H1 (cell line): ENCODE measurements at regions not wholly inside any gene's neighbourhood (a gene's known extent, or its start where the extent isn't known, plus 50 kb on each side); places are given as distances from the start of the nearest gene placed in this dataset.

Source experiments
- CTCF ChIA-PET: fragments of 300-600 bp; sonication (Branson Sonifier 250); formaldehyde crosslinking; loops from one replicate; lab custom pipeline; 2021; ENCODE audit not compliant: partially characterized antibody; lab: Charles Lee
- POLR2A ChIA-PET: fragments of 300-600 bp; sonication (Branson Sonifier 250); formaldehyde crosslinking; loops from one replicate; lab custom pipeline; 2021; ENCODE audit warnings: inconsistent platforms; ENCODE audit not compliant: partially characterized antibody; lab: Charles Lee
- DNase-seq, 2 experiments: peaks; one replicate each; pipeline versions ENCODE4 v3.0.0 to v3.0.0-alpha.2; 2010 to 2022; ENCODE audit warnings: low spot score in 2 of 2, low read depth in 1 of 2, mixed read lengths in 1 of 2
- FAIRE-seq: peaks from 2 replicates; lab custom pipeline; 2011; peaks lifted over from hg19 to GRCh38; lab: Jason Lieb, UNC
- H2AFZ ChIP-seq: 2 replicates; pipeline ENCODE4 v1.8.1; 2012; ENCODE audit warnings: low read length, inconsistent platforms
- H2AK5ac ChIP-seq: 2 replicates; pipeline ENCODE4 v1.6.1; 2013; ENCODE audit warnings: low read depth, low read length
- H2BK120ac ChIP-seq: replicated peaks from 2 replicates; pipeline ENCODE3; 2013; ENCODE audit warnings: low read depth, low read length, inconsistent platforms
- H2BK12ac ChIP-seq: 2 replicates; pipeline ENCODE4 v1.6.1; 2013; ENCODE audit warnings: low read depth, low read length
- H2BK15ac ChIP-seq: 2 replicates; pipeline ENCODE4 v1.6.1; 2013; ENCODE audit warnings: low read length
- H2BK20ac ChIP-seq: 2 replicates; pipeline ENCODE4 v1.6.1; 2013; ENCODE audit warnings: low read length
- H2BK5ac ChIP-seq: 2 replicates; pipeline ENCODE4 v1.6.1; 2013; ENCODE audit warnings: low read depth, low read length
- H3K14ac ChIP-seq: 2 replicates; pipeline ENCODE4 v1.6.1; 2013; ENCODE audit warnings: inconsistent platforms; ENCODE audit not compliant: insufficient read length
- H3K18ac ChIP-seq: 2 replicates; pipeline ENCODE4 v1.6.1; 2013; ENCODE audit warnings: low read length; ENCODE audit errors: extremely low read depth
- H3K23ac ChIP-seq: 2 replicates; pipeline ENCODE4 v1.6.1; 2013; ENCODE audit warnings: inconsistent platforms; ENCODE audit not compliant: insufficient read length
- H3K23me2 ChIP-seq: 2 replicates; pipeline ENCODE4 v1.6.1; 2013; ENCODE audit warnings: low read depth, low read length
- H3K27ac ChIP-seq: 2 replicates; pipeline ENCODE4 v1.6.1; 2011; ENCODE audit warnings: low read depth, low read length, inconsistent platforms
- H3K27me3 ChIP-seq, 4 experiments: replicated peaks in 1 of 4; 1 replicate in 1 of 4; 2 replicates in 3 of 4; pipeline versions ENCODE4 v1.6.1 to v1.8.1; 2011 to 2013; ENCODE audit warnings: low read length in 3 of 4, mild to moderate bottlenecking in 3 of 4, inconsistent platforms in 2 of 4, mixed read lengths in 2 of 4, moderate library complexity in 1 of 4; ENCODE audit not compliant: control insufficient read depth in 3 of 4, insufficient read depth in 3 of 4; ENCODE audit errors: extremely low read depth in 1 of 4
- H3K36me3 ChIP-seq, 4 experiments: 2 replicates each; pipeline versions ENCODE4 v1.6.1 to v1.8.1; 2011 to 2013; ENCODE audit warnings: mild to moderate bottlenecking in 4 of 4, low read length in 3 of 4, moderate library complexity in 2 of 4, control low read depth in 1 of 4, inconsistent platforms in 1 of 4; ENCODE audit not compliant: insufficient read depth in 4 of 4, control insufficient read depth in 2 of 4
- H3K4ac ChIP-seq: replicated peaks from 2 replicates; pipeline ENCODE3; 2013; ENCODE audit warnings: low read length, low read depth, mixed read lengths, inconsistent platforms; ENCODE audit not compliant: insufficient read length
- H3K4me1 ChIP-seq, 4 experiments: replicated peaks in 1 of 4; 1 replicate in 1 of 4; 2 replicates in 3 of 4; pipeline versions ENCODE4 v1.6.1 to v1.8.1; 2011 to 2013; ENCODE audit warnings: low read length in 3 of 4, inconsistent platforms in 2 of 4, mixed read lengths in 1 of 4; ENCODE audit not compliant: insufficient read depth in 4 of 4, control insufficient read depth in 3 of 4
- H3K4me2 ChIP-seq, 2 experiments: 2 replicates each; pipeline versions ENCODE4 v1.6.1 to v1.8.1; 2011 to 2013; ENCODE audit warnings: low read depth in 2 of 2, low read length in 2 of 2, control low read depth in 1 of 2, inconsistent platforms in 1 of 2, mild to moderate bottlenecking in 1 of 2; ENCODE audit not compliant: insufficient read depth in 1 of 2
- H3K4me3 ChIP-seq, 4 experiments: fragments of 200-600, 300-600 bp in 1 of 4; sonication (generic), shearing (Covaris generic), sonication (Bioruptor Twin) in 1 of 4; 2 replicates each; pipeline versions ENCODE4 v1.5.1 to v1.8.1; 2011 to 2016; ENCODE audit warnings: low read length in 4 of 4, low read depth in 3 of 4, control low read depth in 2 of 4, inconsistent platforms in 2 of 4, mild to moderate bottlenecking in 2 of 4, mixed read lengths in 1 of 4, moderate library complexity in 1 of 4; ENCODE audit not compliant: insufficient read depth in 2 of 4; ENCODE audit errors: extremely low read depth in 1 of 4
- H3K56ac ChIP-seq: replicated peaks from 2 replicates; pipeline ENCODE3; 2013; ENCODE audit warnings: low read depth, mild to moderate bottlenecking, mixed read lengths, low read length, inconsistent platforms; ENCODE audit not compliant: insufficient read length
- H3K79me1 ChIP-seq: 2 replicates; pipeline ENCODE4 v1.6.1; 2013; ENCODE audit warnings: low read depth, low read length, control low read depth
- H3K79me2 ChIP-seq, 2 experiments: 2 replicates each; pipeline versions ENCODE4 v1.6.1 to v1.8.1; 2012 to 2013; ENCODE audit warnings: low read length in 2 of 2, mild to moderate bottlenecking in 2 of 2, inconsistent platforms in 1 of 2; ENCODE audit not compliant: insufficient read depth in 2 of 2, control insufficient read depth in 1 of 2
- H3K9ac ChIP-seq, 4 experiments: replicated peaks in 1 of 4; 1 replicate in 1 of 4; 2 replicates in 3 of 4; pipeline versions ENCODE4 v1.6.1 to v1.8.1; 2011 to 2013; ENCODE audit warnings: low read depth in 3 of 4, low read length in 3 of 4, control low read depth in 2 of 4, mild to moderate bottlenecking in 2 of 4, moderate library complexity in 2 of 4, inconsistent platforms in 1 of 4; ENCODE audit errors: extremely low read depth in 1 of 4
- H3K9me3 ChIP-seq, 2 experiments: 2 replicates each; pipeline versions ENCODE4 v1.6.1 to v1.8.1; 2012 to 2013; ENCODE audit warnings: mild to moderate bottlenecking in 2 of 2, moderate library complexity in 2 of 2, control low read depth in 1 of 2, inconsistent platforms in 1 of 2, low read depth in 1 of 2, low read length in 1 of 2, mixed read lengths in 1 of 2; ENCODE audit not compliant: insufficient read depth in 2 of 2
- H4K20me1 ChIP-seq, 2 experiments: replicated peaks in 1 of 2; 2 replicates each; pipeline versions ENCODE3 to v1.8.1; 2011 to 2013; ENCODE audit warnings: inconsistent platforms in 2 of 2, low read length in 2 of 2, mild to moderate bottlenecking in 1 of 2; ENCODE audit not compliant: insufficient read depth in 2 of 2, control insufficient read depth in 1 of 2
- H4K5ac ChIP-seq: 2 replicates; pipeline ENCODE4 v1.6.1; 2013; ENCODE audit warnings: low read length, low read depth, mixed read lengths, inconsistent platforms; ENCODE audit not compliant: insufficient read length
- H4K8ac ChIP-seq: 2 replicates; pipeline ENCODE4 v1.8.0; 2013; ENCODE audit warnings: mild to moderate bottlenecking, moderate library complexity, low read length, inconsistent platforms; ENCODE audit not compliant: insufficient read depth; ENCODE audit errors: extremely low read depth
- H4K91ac ChIP-seq: replicated peaks from 2 replicates; pipeline ENCODE3; 2013; ENCODE audit warnings: low read length, mixed read lengths, inconsistent platforms; ENCODE audit not compliant: insufficient read length
- BCL11A ChIP-seq, 2 experiments: IDR thresholded peaks; one replicate each; pipeline ENCODE4 v1.6.1; 2011; ENCODE audit warnings: low read depth in 2 of 2, low read length in 2 of 2, mild to moderate bottlenecking in 2 of 2
- BRCA1 ChIP-seq: IDR thresholded peaks from 2 replicates; pipeline ENCODE4 v1.6.1; 2012; ENCODE audit warnings: low read depth, low read length, improper control_type of control experiment
- CREB1 ChIP-seq: IDR thresholded peaks from 2 replicates; pipeline ENCODE4 v1.6.1; 2012; ENCODE audit warnings: inconsistent platforms
- FOSL1 ChIP-seq: IDR thresholded peaks from 2 replicates; pipeline ENCODE4 v1.6.1; 2011; ENCODE audit warnings: mild to moderate bottlenecking, low read depth, low read length, moderate library complexity; ENCODE audit not compliant: insufficient read depth
- HDAC6 ChIP-seq: IDR thresholded peaks from one replicate; pipeline ENCODE4 v1.7.1; 2012; ENCODE audit warnings: low read depth, mild to moderate bottlenecking, inconsistent platforms, low read length, moderate library complexity
- KDM1A ChIP-seq: fragments of 200-600, 300-600 bp; sonication (generic); IDR thresholded peaks from 2 replicates; pipeline ENCODE4 v1.7.1; 2016; ENCODE audit warnings: mild to moderate bottlenecking, low read length, borderline replicate concordance
- KDM4A ChIP-seq: IDR thresholded peaks from one replicate; pipeline ENCODE4 v1.7.1; 2012; ENCODE audit warnings: low read depth, mild to moderate bottlenecking, moderate library complexity, low read length, inconsistent platforms; ENCODE audit not compliant: severe bottlenecking
- RBBP5 ChIP-seq: IDR thresholded peaks from 2 replicates; pipeline ENCODE4 v1.7.1; 2012; ENCODE audit warnings: low read depth, mild to moderate bottlenecking, inconsistent platforms, low read length, moderate library complexity, borderline replicate concordance
- SIN3A ChIP-seq, 2 experiments: IDR thresholded peaks in 1 of 2; conservative IDR thresholded peaks in 1 of 2; 2 replicates each; pipeline ENCODE4 v1.6.1; 2011 to 2012; ENCODE audit warnings: low read length in 2 of 2, improper control_type of control experiment in 1 of 2, low read depth in 1 of 2, mild to moderate bottlenecking in 1 of 2
- SP2 ChIP-seq: IDR thresholded peaks from 2 replicates; pipeline ENCODE4 v1.6.1; 2012; ENCODE audit warnings: mild to moderate bottlenecking, low read length, inconsistent platforms
- SRF ChIP-seq: IDR thresholded peaks from 2 replicates; pipeline ENCODE4 v1.6.1; 2011; ENCODE audit warnings: mild to moderate bottlenecking, low read depth, low read length, moderate library complexity
- USF2 ChIP-seq: IDR thresholded peaks from 2 replicates; pipeline ENCODE4 v1.6.1; 2011; ENCODE audit warnings: low read length, improper control_type of control experiment
- WGBS, 2 experiments: shearing (Covaris generic) in 1 of 2; methylation state at CpG; one replicate each; pipeline versions ENCODE4 v1.1.6 to v1.1.7; 2013 to 2015; ENCODE audit warnings: low lambda C conversion rate in 2 of 2, mixed read lengths in 2 of 2, inconsistent platforms in 1 of 2, low coverage in 1 of 2, missing lambda C conversion rate in 1 of 2; ENCODE audit not compliant: insufficient replicate concordance in 2 of 2, insufficient coverage in 1 of 2, insufficient read length in 1 of 2; ENCODE audit errors: extremely low coverage in 1 of 2, missing lambda C conversion rate in 1 of 2; 5-methylcytosine and 5-hydroxymethylcytosine counted together

DNA sequence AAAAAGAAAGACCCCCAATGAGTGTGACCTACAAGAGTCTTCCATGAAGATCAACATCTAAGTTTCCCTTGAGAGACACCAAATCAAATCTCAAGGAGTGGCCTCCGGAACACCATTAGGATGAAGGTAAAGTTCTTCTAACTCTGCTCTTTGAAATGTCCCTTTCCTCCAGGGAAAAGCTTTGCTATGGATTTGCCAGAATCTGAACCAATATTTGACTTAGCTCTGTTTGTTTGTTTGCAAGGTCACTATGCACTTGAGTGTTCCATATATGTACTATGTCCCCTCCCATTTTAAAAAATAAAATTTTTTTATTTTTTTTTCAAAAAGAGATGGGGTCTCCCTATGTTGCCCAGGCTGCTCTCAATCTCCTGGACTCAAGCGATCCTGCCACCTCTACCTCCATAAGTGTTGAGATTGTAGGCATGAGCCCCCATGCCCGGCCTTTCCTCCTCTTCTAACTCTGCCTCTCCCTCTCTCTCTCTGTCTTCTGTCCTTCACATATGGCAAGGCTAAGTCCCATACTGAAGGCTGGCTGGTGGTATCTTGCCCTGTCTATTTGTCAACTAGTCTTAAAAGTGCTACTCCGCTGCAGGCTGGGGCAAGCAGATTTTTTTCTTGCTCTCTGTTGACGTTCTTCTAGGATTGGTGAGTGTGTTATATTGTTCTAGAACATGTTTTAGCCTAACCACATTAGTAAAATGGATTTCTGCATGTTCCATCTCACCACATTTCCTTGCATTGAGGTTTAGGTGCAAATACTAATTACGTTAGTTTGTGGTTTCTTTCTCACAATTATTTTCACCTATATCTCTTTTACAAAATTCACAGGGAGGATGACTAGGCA is 276.7 kb upstream of the DYNLRB2 start:
- H3K56ac ChIP-seq = no peak overlapping the region
- H3K27me3 ChIP-seq = no peaks in the 10 kb centered on the region
- H2BK5ac ChIP-seq = no peak overlapping the region
- no peaks in the 10 kb centered on the region for H3K79me2 ChIP-seq
- FAIRE-seq (no peak), DNase-seq (no peak)
- no peak overlapping the region for H3K27ac ChIP-seq
- no peak overlapping the region for H2BK120ac ChIP-seq
- POLR2A ChIA-PET = no interaction called here
- H3K14ac ChIP-seq = no peak overlapping the region
- H3K4me2 ChIP-seq = no peak overlapping the region
- H4K20me1 ChIP-seq = no peaks in the 10 kb centered on the region
- H2AFZ ChIP-seq = no peak overlapping the region
- no peak overlapping the region for H2BK15ac ChIP-seq
- H3K9ac ChIP-seq = no peak overlapping the region
- no peaks in the 10 kb centered on the region for H3K9me3 ChIP-seq
- no peak overlapping the region for H3K4ac ChIP-seq
- H2BK12ac ChIP-seq = no peak overlapping the region
- no peaks in the 10 kb centered on the region for H3K23me2 ChIP-seq
- CTCF ChIA-PET = interaction anchor here (0.6 kb wide), 1 partner anchor 8 kb away, joined by 4 read pairs; no protein-coding TSS in a partner anchor
- no peak overlapping the region for H3K4me3 ChIP-seq
- H3K23ac ChIP-seq = no peak overlapping the region
- no peaks in the 10 kb centered on the region for H3K79me1 ChIP-seq
- H3K18ac ChIP-seq = no peak overlapping the region
- H2AK5ac ChIP-seq = no peak overlapping the region
- H3K36me3 ChIP-seq = no peaks in the 10 kb centered on the region; a peak in 1 of 8 replicates
- H4K8ac ChIP-seq = no peak overlapping the region
- no peak overlapping the region for H4K91ac ChIP-seq
- H4K5ac ChIP-seq = no peak overlapping the region
- 91% methylated on average over 6 of the region's 6 CpGs; no CpG with 5 or more reads in 1 of the 2 experiments for WGBS, 2 experiments
- H3K4me1 ChIP-seq = no peaks in the 10 kb centered on the region
- H2BK20ac ChIP-seq = no peak overlapping the region
- TF ChIP-seq SIN3A (conservative IDR thresholded peaks at IDR 0.05 in 1 of 2, IDR thresholded peaks at IDR 0.05 in 1 of 2; ENCODE audit: low read depth in 1 of 2, low read length in 2 of 2) = no peak
- no peak for TF ChIP-seq KDM1A
- TF ChIP-seq BCL11A (IDR thresholded peaks at IDR 0.05; ENCODE audit: low read depth in 2 of 2, low read length in 2 of 2) = no peak
- no peak for TF ChIP-seq CREB1
- TF ChIP-seq RBBP5 = no peak
- no peak for TF ChIP-seq SP2
- TF ChIP-seq USF2 = no peak
- no peak for TF ChIP-seq KDM4A
- TF ChIP-seq HDAC6 = no peak
- no peak for TF ChIP-seq FOSL1
- TF ChIP-seq BRCA1 = no peak
- TF ChIP-seq SRF = no peak
